GM21737 (cell line): ENCODE measurements at regions not wholly inside any gene's neighbourhood (a gene's known extent, or its start where the extent isn't known, plus 50 kb on each side); places are given as distances from the start of the nearest gene placed in this dataset.

Experiments
- ATAC-seq: cut with Tn5 transposase; IDR thresholded peaks from one replicate; pipeline ENCODE4 v1.9.1; 2021; ENCODE audit warnings: mild to moderate bottlenecking, moderate library complexity; ENCODE audit not compliant: unreplicated experiment

DNA sequence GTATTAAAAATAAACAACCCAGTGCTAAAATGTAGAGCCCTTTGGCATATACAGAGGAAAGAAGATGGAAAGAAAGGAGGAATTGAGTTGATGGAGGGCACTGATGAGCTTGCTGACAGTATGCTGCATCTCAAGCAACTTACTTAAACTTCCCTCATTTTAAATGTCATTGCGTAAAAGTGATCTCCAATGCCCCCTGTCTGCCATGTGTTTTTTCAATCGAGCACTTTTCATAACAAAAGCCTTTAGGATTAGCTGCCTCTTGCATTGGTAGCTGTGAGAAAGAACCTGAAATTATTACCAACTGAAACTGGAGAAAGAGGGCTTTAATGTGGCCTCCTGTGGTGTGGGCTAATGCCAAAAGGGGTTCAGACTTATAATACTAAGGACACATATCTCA lies 541.6 kb downstream of the SUCLA2 start:
- ATAC-seq, result no peak

DNA sequence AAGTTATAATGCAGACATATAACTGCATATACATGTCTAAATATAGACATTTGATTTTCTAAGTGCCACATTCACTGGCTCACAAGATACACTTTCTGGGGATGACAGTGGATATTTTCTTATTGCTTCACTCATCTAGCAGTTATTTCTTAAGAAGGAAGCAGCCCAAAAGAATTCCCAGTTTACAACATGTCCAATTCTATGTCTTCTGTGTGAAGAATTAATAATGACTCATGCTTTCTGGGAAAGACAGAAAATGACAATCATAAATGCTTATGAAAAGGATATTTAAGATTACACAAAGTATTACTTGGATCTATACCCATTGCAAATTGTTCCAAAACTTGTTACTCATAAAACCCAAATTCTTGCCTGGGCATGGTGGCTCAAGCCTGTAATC lies 543.4 kb downstream of the SUCLA2 start:
- ATAC-seq, result no peak

DNA sequence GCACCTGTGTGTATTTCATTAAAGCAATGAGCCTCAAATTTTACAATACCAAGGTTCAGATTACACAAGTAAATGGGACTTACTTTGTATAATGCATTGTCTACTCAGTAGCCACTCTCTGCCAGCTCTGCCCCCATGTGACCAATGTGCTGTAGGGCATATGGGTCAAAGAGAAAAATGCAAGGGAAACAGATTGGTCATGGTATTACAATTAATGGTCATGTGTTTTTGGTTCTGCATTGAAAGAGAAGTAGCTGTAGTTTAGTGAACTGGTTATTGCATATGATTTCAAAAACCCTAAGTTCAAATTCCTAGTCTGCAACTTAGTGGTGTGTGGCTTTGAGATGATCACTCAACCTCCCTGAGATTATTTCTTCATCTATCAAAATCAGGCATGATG lies 545.4 kb downstream of the SUCLA2 start:
- ATAC-seq, result no peak

DNA sequence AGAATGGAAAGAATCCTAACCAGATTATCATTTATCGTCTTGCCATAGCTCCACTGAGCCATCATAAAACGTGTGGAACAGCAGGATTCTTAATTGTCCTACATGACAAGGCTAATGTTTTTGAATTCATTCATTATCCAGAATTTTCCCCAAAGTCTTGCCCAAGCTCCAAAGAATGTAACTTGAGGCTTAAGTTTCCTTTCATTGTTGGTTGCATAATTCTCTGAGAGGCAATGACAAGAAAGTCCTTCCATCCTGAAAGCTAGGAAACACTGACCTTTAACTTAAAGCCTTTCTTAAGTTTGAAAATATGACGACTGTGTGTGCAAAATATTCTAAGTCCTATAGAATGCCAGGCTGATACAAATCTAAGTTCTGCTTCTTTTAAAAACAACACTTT lies 546.1 kb downstream of the SUCLA2 start:
- ATAC-seq, result no peak

DNA sequence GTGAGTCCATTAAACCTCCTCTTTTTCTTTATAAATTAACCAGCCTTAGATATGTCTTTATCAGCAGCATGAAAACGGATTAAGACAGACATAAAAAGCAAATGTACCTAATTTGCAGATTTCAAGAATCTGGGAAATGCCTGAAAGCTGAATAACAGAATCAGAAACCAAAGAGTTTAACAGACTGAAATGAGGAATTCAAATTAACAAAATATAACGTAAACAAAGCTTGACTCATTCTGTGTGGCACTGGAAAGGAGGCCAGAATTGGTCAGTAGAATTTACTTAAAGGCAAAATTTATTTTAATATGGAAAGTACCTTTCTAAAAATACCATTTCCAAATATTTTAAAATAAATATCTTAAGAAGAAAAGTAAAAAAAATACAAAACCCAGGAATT lies 540.6 kb upstream of the HTR2A start:
- ATAC-seq, result no peak

DNA sequence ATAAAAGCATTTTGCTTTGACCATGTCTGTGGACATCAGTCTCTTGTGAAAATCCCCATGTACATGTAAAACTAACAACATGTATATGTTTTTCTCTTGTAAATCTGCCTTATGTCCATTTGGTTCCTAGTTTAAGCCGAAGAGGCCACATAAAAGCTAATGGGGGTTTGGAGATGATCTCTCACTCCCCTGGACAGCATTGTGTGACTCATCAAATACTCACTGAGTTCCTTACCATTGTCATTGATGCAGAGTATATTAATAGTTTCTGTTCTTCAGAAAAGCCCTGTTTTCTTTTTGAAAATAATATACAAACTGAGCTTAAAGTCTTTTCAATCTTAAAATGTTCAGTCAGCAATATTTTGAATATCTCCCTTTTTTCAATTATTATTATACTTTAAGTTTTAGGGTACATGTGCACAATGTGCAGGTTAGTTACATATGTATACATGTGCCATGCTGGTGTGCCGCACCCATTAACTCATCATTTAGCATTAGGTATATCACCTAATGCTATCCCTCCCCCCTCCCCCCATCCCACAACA lies 536.7 kb upstream of the HTR2A start:
- ATAC-seq, result no peak

DNA sequence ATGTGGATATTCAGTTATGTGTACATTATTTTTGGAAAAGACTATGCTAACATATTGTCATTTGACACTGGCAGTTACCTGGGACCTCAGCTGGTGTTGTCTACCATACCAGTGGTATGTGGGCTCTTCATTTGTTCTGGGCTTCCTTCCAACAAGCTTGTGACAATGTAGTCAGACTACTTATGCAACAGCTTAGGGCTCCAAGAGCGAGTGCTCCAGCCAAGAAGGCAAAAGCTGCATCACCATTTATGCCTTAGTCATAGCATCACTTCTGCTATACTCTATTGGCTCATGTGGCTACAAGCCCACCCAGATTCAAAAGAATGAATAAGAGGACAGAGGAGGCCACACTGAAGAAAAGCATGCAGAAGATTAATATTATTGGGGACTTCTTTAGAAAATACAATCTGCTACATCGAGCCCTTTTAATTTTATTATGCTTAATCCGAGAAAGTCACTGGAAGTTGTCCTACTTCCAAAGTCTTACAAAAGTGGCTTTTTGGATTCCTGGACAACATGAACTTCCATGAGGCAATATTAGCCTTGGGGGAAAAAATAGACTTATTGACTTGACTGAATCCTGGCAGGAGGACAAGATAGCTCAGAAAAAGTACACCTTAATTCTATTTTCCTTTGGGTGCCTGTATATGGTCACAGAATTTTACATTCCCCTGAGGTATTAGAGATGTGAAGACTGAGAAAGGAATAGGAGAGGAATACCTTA lies 529.4 kb upstream of the HTR2A start:
- no peak for ATAC-seq

DNA sequence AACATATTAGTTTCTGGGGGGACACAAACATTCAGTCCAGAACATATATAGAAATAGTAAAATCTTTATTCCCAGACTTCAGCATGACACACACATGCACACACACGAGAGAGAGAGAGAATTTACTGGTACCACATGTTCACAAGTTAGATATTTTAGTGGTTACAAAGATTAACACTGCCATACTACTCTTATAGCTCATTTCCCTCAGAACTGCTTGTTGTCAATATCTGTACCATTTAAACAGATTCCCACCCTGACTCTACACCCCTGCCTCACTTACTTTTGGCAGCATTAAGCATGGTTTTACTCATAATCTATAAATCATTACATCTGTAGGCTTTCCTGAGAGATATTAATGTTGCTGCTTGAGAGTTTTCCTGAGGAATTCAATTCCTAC lies 524.7 kb upstream of the HTR2A start:
- no peak for ATAC-seq

DNA sequence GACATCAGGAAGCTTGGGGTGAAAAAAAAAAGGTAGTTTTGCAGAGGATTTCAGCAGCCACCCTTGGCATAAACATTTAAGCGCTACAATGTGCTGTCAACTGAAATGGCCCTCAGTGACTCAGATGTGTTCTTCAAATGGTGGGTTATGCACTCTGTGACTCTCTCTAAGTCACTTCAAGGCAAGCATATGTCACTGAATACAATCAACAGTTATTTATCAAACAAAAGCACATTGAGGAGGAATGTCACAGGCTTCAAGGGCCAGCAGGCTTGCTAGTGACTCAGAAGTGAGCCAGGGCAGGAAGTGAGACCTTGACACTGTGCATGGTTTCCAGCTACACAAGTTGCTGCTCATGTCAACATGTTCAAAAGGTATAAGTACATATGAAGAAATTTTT lies 523.7 kb upstream of the HTR2A start:
- no peak for ATAC-seq

DNA sequence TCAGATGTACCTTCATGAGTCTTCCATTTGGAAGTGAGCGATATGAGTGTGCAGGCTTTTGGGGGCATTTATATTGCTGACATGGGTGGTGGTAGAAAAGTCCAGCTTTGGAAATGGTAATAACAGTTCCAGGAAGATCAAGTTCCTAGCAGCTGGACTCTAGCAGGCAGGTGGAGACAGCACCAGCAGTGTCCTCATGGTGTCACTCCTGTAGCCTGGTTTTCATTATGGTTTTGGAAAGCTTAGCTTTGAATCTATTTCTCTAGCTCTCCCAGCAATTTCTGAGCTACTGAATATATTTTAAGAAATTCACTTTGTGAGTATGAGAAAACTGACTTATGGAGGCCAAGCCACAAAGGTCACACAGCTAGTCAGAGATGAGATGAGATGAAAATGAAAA lies 523.2 kb upstream of the HTR2A start:
- no peak for ATAC-seq

DNA sequence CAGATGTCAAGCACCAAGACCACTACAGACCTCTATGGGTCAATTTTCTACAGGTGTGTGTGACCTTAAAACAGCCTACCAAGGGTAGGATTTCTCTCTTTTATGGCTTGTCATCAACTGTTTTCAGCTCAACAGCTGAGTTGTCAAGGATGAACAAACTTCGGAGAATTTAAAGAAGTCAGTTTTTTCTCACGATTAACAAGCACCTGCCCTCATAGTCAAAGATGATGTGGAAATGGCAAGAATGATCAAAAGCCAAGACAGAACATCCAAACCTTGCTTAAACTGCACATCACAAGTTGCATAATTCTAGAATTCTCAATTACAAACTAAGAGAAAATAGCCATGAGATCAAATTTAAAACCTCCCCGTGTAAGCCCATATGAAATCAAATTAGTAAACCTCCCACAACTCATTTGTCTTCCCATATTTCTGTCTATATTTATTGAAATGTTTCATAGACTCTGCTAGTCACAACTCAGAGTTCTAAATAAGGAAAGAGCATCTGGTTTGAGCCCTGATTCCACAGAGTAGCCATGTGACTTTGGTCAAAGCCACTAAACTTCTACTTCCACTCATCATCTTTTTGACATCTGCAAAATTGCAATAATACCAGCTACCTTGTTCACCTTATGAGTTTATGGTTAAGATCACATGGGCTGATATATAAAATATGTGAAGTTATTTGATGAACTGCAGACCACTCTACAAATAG lies 521.5 kb upstream of the HTR2A start:
- ATAC-seq, result no peak

DNA sequence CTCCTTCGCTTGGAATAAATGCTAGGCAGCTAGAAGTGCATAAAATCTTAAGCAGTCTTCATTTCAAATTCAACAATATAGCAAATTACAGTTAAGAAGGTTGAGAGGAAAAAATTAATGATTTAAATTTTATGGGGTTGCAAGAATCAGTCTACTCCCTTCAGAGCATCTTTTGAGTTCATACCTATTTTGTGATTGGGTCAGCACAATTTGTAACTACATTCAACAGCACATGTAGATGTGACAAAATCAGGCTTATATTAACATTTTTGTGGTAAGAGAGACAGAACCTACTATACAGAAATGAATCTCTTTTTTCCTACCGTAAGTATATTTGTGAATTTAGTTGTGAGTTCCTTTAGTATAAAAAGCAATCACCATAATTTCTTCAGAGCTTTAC lies 520.6 kb upstream of the HTR2A start:
- ATAC-seq, result no peak

DNA sequence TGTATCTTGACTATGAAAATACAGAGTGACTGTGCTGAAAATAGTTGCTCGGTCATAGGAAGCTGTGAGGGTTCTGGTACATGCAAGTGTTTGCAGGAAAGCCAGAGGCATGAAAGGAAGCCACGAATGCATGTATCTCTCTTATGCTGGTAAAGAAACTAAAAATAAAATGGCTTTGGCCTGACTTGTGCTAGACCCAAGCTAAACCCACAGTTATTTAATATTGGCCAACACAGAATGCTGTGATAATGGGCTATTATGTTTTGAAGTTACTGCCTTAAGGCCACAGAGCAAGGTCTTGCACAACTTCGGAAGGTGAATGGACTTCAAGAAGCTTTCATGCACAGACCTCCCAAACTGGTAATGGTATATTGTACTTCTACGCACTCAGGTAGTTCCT lies 518.2 kb upstream of the HTR2A start:
- no peak for ATAC-seq

DNA sequence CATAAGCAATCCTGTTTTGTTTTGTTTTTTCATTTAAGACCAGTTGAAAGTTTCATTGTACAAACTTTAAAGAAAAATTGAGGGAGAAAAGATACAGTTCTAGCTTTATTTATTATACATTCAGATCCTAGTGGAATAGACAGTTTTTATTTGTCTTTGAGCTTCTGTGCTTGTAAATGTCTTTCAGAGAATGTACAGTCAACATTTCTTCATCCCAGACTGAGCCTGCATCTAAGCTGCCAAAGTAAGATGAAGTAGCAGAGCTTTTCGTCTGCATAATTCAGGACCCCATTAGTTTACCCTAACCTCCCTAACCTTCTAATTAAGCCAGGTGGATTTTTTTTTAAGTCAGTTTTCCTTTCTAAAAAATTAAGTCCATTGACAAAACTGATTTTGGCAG lies 516.7 kb upstream of the HTR2A start:
- ATAC-seq, result no peak

DNA sequence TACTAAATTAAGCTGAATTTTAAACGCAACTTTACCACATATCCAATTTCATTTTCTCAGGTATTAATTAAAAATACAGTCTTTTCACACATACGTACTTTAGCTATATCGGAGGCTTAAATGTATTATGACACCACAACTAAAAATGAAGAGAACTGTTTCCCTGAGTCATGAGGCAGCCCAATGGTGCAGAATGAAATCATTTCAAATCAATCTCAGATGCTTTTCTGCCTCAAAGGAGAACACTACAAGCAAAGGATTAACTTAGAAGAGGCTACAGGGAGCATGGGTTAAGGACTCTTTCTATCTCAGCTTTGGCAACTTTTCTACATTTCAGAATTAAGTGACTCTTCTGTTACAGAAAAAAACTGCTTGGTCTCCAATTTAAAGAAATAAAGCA lies 516.3 kb upstream of the HTR2A start:
- ATAC-seq, result no peak

DNA sequence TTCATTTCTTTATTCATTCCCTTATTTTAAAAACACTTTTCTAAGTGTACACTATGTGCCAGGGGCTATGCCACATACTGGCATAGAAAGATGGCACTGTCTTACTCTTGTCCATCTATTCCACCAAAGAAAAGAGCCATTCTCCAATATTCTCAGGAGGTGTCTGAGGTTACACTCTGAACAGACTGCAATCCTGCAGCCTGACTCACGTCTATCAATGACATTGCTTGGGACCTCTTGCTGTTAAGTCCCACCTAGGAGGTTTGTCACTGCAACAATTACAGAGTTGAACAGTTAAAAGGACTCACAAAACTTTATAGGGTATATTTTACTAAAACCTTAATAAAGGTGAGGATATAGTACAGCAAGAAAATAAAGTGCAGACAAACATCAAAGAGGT lies 512.9 kb upstream of the HTR2A start:
- no peak for ATAC-seq

DNA sequence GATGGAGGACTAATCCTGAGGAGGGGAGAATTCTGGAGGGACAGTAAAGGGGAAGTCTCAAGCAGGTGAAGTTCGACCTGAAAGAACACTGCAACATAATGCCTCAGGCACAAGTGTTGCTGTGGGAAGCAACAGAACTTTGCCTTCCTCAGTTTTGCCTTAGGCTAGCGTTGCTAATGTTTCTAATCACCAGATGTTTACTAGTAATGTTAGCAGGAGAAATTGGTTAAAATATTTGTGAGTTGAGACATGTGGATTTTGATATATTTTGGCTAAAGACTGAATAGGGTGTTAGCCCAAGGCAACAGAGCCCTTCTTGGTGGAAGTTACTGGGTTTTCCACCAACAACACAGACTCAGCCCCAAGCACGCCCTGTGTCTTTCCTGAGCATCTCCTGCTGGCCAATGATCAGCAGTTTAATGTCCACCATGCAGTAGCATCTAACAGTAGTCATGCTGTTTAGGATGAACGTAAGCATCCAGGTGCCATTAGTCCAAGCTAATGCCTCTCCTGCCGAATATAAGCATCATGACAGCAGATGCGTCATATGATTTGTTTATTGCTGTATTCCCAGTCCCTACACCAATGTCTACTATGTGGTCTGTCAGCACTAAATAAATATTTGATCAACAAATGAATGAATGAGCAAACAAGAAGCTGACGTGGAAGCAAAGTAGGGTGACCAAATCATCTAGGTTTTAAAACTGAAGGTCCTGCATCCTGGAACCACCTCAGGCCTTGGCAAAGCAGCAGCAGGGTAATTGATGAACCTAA lies 511.9 kb upstream of the HTR2A start:
- no peak for ATAC-seq

DNA sequence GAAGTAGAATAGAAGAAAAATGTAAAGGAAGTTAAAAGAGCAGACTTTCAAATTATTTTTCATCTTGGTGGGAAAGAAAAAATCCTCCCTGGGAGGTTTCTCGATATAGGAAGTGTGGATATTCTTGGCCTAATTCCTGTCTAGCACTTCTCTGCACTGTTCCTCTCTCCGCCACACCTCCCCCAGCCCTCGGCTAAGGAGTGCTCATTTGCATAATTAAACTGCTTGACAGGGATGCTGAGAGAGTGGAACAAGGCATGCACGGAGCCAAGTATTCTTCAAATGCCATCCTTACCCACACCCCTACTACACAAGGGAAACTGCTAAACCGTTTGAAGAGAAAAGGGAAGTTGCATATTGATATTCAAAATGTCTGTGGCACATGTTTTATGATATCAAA lies 511.0 kb upstream of the HTR2A start:
- ATAC-seq, result no peak

DNA sequence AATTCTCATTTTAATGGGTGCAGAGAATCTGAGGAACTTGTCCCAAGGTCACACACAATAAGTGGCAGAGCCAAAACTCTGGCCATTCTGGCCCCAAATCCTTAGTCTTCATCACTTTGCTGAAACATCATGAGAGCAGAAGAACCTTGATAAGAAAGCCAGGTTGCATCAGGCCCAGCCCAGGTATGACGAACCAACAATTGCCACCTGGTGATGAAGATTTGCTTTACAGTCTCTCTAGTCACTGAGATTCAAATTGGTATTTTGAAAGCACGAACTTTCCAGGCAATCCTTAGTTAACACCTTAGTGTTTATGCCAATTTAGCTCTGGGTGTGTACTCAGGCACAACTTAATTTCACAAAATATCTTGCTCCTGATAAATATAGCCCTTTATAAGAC lies 502.7 kb upstream of the HTR2A start:
- ATAC-seq, result no peak

DNA sequence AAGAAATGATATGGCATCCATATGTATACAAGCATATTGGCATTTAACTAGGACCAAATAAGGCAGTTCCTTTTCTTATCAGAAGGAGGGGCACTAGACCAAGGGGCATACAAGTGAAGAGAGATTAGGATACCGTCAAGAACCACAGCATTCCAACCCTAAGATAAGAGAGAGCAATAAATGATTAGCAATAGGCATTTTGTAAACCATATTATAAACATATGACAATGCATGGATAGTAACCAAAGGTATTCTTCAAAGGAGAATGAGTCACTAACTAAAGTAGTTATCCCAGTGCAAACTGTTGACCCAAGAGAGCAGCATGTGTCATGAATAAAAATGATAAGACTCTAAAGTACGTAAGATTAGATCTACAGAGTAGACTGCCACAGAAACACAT lies 500.9 kb upstream of the HTR2A start:
- no peak for ATAC-seq

DNA sequence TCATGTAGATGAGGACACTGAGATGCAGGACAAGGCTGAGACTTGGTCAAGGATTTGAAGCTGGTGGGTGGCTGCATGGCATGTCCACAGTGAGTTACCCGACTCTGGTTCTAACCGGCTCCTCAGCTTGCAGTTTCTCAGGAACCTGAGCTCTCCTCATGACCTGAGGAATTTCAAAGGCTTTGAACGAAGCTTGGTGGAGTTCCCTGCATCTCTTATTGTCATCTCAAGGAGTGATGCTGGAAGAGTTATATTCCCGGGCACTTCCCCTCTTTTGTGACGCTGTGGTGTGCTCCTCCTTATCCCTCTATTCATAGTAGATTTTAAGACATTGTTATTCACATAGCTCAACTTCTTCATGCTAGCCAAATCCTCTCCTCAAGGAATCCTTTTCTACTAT lies 500.1 kb upstream of the HTR2A start:
- ATAC-seq, result no peak

DNA sequence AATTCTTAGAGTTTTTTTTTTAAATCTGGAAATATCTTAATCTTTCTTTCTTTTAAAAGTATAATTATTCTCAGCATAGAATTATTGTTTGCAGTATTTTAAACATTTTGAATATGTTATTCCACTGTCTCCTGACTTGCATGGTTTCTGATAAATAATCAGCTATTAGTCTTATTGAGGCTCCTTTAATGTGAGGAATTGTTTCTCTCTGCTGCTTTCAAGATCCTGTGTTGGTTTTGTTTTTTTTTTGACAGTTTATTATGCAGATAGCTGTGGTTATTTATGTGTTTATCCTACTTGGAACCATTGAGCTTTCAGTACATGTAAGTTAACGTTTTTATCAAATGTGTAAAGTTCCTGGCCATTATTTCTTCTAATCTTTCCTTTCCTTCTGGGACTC lies 477.9 kb upstream of the HTR2A start:
- no peak for ATAC-seq
